Thyroid gland (tissue), 4 donors: ENCODE measurements at regions not wholly inside any gene's neighbourhood (a gene's known extent, or its start where the extent isn't known, plus 50 kb on each side); places are given as distances from the start of the nearest gene placed in this dataset.

ENCODE experiments used
- DNase-seq, 2 donors: peaks; one replicate each; pipeline ENCODE4 v3.0.0-alpha.2; 2019
- H3K27ac ChIP-seq, 3 donors: fragments of 200-600 bp; sonication (generic); 1 replicate in 2 of 3; 2 replicates in 1 of 3; pipeline ENCODE4 v1.5.1; 2016 to 2019; ENCODE audit warnings: mild to moderate bottlenecking in 1 of 3, moderate library complexity in 1 of 3
- H3K27me3 ChIP-seq: fragments of 200-600 bp; sonication (generic); one replicate; pipeline ENCODE4 v1.5.1; 2019
- H3K36me3 ChIP-seq, 2 donors: fragments of 200-600 bp; sonication (generic); one replicate each; pipeline ENCODE4 v1.5.1; 2016 to 2019
- H3K4me1 ChIP-seq, 2 donors: fragments of 200-600 bp; sonication (generic); one replicate each; pipeline ENCODE4 v1.5.1; 2017 to 2019
- H3K4me3 ChIP-seq, 3 donors: fragments of 200-600 bp; sonication (generic); replicated peaks in 1 of 3; 1 replicate in 2 of 3; 2 replicates in 1 of 3; pipeline ENCODE4 v1.5.1; 2016; ENCODE audit warnings: mild to moderate bottlenecking in 1 of 3
- H3K9me3 ChIP-seq: fragments of 200-600 bp; sonication (generic); one replicate; pipeline ENCODE4 v1.5.1; 2017
- CTCF ChIP-seq, 6 experiments: fragments of 200-600 bp in 3 of 6; fragments of 450-650 bp in 3 of 6; sonication (generic) in 3 of 6; IDR thresholded peaks; one replicate each; pipeline ENCODE4 v1.5.1; 2016 to 2019; ENCODE audit warnings: antibody characterized with exemption in 6 of 6, mild to moderate bottlenecking in 2 of 6, inconsistent platforms in 1 of 6, moderate library complexity in 1 of 6
- POLR2A ChIP-seq, 2 donors: fragments of 450-650 bp; IDR thresholded peaks; one replicate each; pipeline ENCODE4 v1.6.1; 2017; ENCODE audit warnings: antibody characterized with exemption in 2 of 2, mild to moderate bottlenecking in 2 of 2, moderate library complexity in 1 of 2
- WGBS, 2 donors: methylation state at CpG; one replicate each; pipeline ENCODE4 v1.1.5; 2017; 5-methylcytosine and 5-hydroxymethylcytosine counted together
- intact Hi-C: fragments of 100-400 bp; cut with DNase I; formaldehyde crosslinking; loops from one replicate; pipeline ENCODE4 v1.15.1; 2023

DNA sequence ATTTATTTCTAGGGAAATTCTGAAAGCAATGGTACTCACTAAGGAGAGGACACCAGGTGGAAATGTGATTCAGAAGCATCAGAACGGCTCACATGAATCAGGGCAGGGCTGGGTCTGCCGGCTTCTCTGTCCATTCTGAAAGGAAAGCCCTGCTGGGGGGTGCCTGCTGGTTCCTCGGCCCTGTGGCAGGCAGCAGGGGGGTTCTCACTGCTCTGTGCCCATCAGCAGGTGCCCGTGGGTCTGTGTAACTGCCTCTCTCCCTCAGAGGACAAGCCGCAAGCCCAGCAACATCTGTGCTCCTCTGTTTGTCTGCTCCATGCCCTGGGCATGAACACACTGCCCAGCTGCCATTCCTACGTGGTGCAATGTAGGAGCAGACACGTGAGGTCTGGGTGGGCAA, 74.9 kb upstream of the ZNF423 start:
- no peaks in the 10 kb centered on the region for H3K27me3 ChIP-seq
- no peak for TF ChIP-seq POLR2A (IDR thresholded peaks at IDR 0.05)
- H3K36me3 ChIP-seq: no peaks in the 10 kb centered on the region
- peaks cover 0 to 10% of the 10 kb centered on the region in 2 donors for H3K4me1 ChIP-seq
- no peak overlapping the region for H3K27ac ChIP-seq
- no peak for DNase-seq
- WGBS, 2 donors: 77 to 93% methylated on average over 6 to 7 of the region's 7 CpGs
- no peaks in the 10 kb centered on the region for H3K9me3 ChIP-seq
- intact Hi-C loops: no loop called here
- no peak overlapping the region for H3K4me3 ChIP-seq

DNA sequence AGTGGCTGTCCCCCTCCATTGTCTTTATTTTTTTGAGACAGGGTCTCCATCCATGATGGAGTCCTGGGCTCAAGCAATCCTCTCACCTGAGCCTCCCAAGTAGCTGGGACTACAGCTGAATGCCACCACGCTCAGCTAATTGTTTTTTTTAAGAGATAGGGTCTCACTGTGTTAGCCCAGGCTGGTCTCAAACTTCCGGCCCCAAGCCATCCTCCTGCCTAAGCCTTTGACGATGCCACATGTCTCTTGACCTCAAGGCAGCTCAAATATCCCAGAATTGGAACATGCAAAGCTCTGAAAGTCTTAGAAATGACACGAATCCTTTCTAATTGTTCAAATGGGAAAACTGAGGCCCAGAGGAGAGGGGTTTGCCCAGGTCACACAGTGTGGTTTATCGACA, 75.4 kb upstream of the ZNF423 start:
- Histone ChIP-seq H3K4me3 (no peak overlapping the region), H3K27ac (no peak overlapping the region), H3K36me3 (no peaks in the 10 kb centered on the region), H3K27me3 (no peaks in the 10 kb centered on the region), H3K9me3 (no peaks in the 10 kb centered on the region), H3K4me1 (peaks cover 0 to 10% of the 10 kb centered on the region in 2 donors)
- TF ChIP-seq POLR2A (IDR thresholded peaks at IDR 0.05) (no peak), CTCF (IDR thresholded peaks at IDR 0.05) (no peak)
- intact Hi-C loops: no loop called here
- 89 to 94% methylated on average over 5 of the region's 5 CpGs for WGBS, 2 donors
- no peak for DNase-seq

DNA sequence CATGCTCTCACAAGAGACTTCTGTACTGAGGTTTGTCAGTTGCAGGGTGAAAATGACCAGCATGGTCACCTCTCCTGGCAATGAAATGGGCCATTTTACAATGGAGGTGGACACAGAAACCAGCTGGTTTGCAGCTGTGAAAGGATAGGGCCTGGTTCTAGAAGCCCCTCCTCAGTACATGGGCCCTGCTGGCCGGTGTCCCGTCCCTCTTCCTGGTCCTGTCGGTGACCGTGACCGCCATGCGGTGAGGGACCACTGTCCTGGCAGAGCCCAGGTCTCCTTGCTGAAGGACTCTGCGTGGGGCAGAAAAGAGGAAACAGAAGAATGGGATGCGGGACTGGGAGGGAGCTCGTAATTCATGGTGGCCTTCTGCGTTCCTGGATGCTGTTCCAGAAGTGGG, 76.0 kb upstream of the ZNF423 start:
- TF ChIP-seq CTCF (IDR thresholded peaks at IDR 0.05) (no peak), POLR2A (IDR thresholded peaks at IDR 0.05) (no peak)
- peaks cover 0 to 10% of the 10 kb centered on the region in 2 donors for H3K4me1 ChIP-seq
- no peak overlapping the region for H3K27ac ChIP-seq
- H3K9me3 ChIP-seq: no peaks in the 10 kb centered on the region
- H3K27me3 ChIP-seq: no peaks in the 10 kb centered on the region
- intact Hi-C loops: no loop called here
- DNase-seq: no peak
- WGBS, 2 donors: 93% methylated on average over 10 of the region's 10 CpGs
- H3K36me3 ChIP-seq: no peaks in the 10 kb centered on the region
- H3K4me3 ChIP-seq: no peak overlapping the region

GRCh38 chr16:49932434-49932833, 76.5 kb upstream of the ZNF423 start:
- Histone ChIP-seq H3K4me1 (peaks cover 0 to 10% of the 10 kb centered on the region in 2 donors), H3K9me3 (no peaks in the 10 kb centered on the region), H3K27ac (no peak overlapping the region), H3K27me3 (no peaks in the 10 kb centered on the region), H3K36me3 (no peaks in the 10 kb centered on the region), H3K4me3 (no peak overlapping the region)
- 82% methylated on average over 8 of the region's 8 CpGs for WGBS, 2 donors
- no peak for DNase-seq
- intact Hi-C loops: no loop called here
- TF ChIP-seq POLR2A (IDR thresholded peaks at IDR 0.05): no peak
- no peak for TF ChIP-seq CTCF (IDR thresholded peaks at IDR 0.05)

- Histone ChIP-seq H3K36me3 (no peaks in the 10 kb centered on the region), H3K4me3 (no peak overlapping the region), H3K27me3 (no peaks in the 10 kb centered on the region), H3K4me1 (peaks cover 0 to 10% of the 10 kb centered on the region in 2 donors), H3K27ac (no peak overlapping the region), H3K9me3 (no peaks in the 10 kb centered on the region)
- 54 to 56% methylated on average over 4 of the region's 4 CpGs for WGBS, 2 donors
- intact Hi-C loops: no loop called here
- DNase-seq: no peak
- TF ChIP-seq POLR2A (IDR thresholded peaks at IDR 0.05) (no peak), CTCF (IDR thresholded peaks at IDR 0.05) (no peak)
Measured at GRCh38 chr16:49932946-49933345, 77.0 kb upstream of the ZNF423 start.

- no peak for DNase-seq
- no peaks in the 10 kb centered on the region for H3K27me3 ChIP-seq
- no peak overlapping the region for H3K27ac ChIP-seq
- H3K4me1 ChIP-seq: no peaks in the 10 kb centered on the region
- H3K36me3 ChIP-seq: no peaks in the 10 kb centered on the region
- H3K9me3 ChIP-seq: no peaks in the 10 kb centered on the region
- 92 to 95% methylated on average over 6 of the region's 6 CpGs for whole genome bisulfite sequencing, 2 donors
- intact Hi-C loops: no loop called here
- H3K4me3 ChIP-seq: no peak overlapping the region
- no peak for TF ChIP-seq POLR2A (IDR thresholded peaks at IDR 0.05)
- TF ChIP-seq CTCF (IDR thresholded peaks at IDR 0.05): no peak
Measured at GRCh38 chr16:49936791-49937190, 80.9 kb upstream of the ZNF423 start.
